SIG-M5 (cell line): ENCODE measurements at regions not wholly inside any gene's neighbourhood (a gene's known extent, or its start where the extent isn't known, plus 50 kb on each side); places are given as distances from the start of the nearest gene placed in this dataset.
"Not testable (repeated sequence)": the region's sequence is repeated elsewhere in the genome, so short reads cannot be mapped to it uniquely, and the experiment has no call there.

Source experiments
- DNase-seq: peaks from one replicate; lab custom pipeline; 2025; lab: John Stamatoyannopoulos, UW

DNA sequence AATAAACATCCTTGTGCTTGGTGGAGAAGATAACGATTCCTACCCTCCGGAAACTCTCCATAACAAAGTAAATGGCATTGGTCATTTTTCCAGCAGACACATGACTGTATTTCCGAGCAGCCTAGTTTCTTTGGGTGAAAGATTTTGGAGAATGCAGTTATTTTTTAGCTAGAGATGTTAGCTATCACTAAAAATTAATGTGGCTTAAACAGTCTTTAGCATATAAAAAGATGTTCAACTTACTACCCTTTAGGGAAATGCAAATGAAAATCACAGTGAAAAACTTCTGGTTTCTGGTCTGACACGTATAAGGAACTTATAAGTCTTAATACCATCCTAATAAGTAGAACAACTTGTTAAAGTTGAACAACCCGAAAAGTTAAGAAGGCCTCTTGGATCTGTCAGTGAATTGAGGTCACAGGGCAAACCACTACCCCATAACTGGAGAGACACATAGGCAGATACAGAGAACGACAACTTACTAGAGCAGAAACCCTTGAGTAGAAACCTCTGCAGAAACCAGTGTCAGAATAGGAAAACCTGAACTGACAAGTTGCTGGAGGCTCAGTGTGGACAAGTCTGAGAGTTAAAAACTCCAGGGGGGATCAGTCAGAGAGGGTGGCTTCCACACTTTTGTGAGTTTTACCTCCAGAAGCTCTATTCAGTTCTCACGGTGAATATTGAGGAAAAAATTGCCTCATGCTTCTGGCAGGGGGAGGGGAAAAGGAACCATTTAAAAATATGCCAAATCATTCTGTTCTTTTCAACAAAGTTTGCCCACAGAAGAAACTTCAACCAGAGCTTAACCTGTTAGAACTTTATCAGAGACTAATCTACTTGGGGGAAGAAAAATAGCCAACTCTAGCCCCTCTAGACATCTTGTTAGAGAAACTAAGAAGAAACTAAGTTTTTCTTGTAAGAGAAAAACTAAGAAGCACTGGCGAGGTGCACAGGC, 325.2 kb upstream of the RPS23 start:
- DNase-seq, result no peak

DNA sequence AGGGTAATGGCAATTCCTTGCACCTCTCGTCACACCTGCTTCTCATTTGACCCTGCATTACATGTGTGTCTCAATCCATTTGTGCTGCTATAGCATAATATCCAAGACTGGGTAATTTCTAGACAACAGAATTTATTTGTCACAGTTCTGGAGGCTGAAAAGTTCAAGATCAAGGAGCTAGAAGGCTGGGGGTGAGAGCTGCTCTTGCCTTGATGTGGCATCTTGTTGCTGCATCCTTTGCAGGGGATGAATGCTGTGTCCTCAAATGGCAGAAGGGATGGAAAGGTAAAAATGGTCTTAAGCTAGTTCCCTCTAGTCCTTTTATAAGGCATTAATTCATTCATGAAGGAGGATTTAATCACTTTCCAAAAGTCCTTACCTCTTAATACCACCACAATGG, 323.7 kb upstream of the RPS23 start:
- no peak for DNase-seq

DNA sequence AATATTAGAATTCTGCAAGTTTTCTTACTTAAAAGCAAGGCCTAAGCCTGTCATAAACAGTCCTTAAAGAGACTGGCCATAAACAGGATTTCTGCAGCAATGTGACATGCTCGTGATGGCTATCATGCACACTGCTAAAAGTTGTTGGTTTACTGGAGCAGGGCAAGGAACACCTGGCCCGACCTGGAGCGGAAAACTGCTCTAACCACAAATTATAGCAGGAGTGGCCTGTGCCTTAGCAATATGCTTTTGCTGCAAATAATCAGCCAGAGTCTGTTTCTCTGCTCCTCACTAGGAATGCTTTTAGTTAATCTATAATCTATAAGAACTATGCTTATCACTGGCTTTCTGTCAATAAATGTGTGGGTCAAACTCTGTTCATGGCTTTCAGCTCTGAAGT, 322.9 kb upstream of the RPS23 start:
- DNase-seq, result no peak

DNA sequence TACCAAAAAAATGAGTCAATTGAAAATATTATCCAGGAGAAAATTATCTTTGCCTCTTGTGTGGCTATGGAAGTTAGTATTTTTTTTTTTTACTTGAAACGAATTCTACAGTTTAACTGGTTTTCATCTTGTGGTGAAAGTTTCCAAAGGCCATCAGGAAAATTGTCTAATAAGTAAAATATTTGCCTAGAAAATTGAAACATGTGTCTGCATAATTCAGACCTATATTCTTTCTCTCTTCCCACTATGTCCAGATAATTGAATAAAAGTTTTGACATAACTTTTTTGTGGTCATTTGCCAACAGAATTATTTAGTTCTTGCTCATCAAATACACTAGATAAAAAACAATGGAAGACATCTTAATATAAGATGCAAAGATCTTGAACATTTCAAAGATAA, 321.5 kb upstream of the RPS23 start:
- no peak for DNase-seq

DNA sequence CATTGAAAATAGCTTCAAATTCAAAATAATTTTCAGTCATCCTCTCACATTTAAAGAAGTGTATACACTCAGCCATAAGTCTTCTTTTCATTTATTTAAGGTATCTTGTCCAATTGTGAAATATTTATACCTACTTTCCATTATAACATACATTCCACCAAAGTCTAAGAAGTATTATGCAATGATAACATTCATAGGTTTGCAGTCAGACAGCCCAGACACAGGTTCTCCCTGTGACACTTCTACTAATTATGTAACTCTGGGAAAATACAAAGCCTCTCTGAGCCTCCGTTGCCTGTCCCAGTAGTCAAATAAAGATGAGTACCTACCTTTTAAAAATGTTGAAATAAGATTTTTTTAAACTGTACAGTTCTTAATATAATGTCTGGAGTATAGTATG, 320.9 kb upstream of the RPS23 start:
- DNase-seq, result no peak

DNA sequence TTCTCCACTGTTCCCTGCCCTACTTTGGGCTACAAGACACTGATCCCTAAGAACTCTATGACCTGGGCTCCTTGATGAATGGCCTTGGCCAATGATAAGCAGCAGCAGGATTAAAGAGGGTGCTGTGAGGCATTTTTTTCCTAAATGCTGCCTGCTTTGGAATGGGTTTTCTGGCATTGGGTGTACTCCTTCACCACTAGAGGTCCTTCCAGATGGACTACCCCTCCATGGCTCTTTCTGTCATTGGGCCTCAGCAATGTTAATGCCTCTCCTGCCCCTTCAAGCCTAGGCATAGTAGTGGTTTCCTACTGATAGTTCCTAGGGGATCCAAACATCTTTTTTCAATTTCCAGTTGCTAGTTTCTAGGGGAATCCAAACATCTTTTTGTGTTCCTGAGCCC, 319.3 kb upstream of the RPS23 start:
- no peak for DNase-seq

DNA sequence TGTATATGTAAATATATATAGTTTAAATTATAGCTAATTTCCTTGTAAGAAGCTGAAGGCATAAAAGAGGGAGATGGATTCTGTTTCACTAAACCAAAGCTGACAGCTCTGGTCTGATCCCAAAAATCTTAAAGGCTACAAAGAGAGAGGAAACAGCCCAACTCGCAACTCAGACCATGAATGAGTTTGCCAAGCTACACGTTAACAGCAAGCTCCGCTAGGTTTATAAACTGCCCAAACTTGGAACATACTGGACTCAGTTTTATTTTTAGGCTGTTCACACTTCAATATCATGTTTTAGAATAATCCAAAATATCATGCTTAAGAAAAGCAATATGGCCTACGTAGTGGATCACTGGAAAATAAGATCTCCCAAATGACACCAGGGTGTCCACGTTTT, 318.3 kb upstream of the RPS23 start:
- DNase-seq, result no peak

DNA sequence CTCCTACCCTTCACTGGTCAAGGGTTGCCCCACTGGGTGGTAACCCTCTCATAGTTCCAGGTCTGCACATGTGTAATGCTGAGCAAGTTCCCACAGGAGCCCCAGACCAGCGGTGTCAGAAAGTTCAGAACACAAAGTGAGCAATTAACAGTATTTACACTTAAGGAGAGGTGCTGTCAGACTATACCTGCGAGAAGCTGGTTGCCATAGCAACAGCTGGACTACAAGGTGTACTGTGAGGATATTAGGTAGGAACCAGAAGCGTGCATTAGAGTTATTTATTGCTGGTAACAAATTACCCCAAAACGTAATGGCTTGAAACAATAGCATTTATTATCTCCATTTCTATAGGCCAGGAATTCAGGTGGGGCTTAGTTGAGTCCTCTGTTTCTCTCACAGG, 317.0 kb upstream of the RPS23 start:
- no peak for DNase-seq

DNA sequence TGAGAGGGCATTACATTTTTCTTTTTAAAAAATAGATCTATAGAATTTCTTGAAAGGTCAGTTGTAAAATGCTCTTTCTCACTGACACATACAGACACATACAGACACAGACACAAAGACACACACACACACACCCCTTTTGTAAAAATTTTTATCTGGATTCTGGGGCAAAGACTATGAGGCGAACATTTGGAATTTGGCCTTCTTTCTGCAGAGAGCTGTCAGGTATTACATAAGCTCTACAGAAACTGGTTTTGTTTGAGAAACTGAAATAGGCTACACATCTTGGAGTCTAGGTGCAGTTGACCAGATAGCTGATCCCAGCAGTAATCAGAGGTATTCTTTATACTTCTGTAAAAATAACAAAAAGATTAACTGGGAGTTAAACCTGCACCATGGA, 315.9 kb upstream of the RPS23 start:
- no peak for DNase-seq

DNA sequence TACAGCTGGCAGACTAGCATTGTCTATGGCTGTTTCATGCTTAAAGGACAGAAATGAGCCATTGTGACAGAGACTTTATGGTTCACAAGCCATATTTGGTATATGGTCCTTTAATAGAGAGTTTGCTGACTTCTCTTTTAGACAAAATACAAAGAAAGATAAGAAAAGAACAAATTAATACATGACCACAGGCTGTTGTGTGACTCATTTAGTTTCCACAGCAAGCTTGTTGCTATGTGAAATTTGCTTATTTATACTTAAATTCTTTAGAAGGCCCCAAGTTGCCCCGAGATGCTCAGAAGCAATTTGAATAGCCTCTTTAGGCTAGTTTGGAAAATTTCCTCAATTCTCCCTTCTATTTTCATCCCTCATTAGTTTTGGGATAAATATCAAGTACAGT, 315.3 kb upstream of the RPS23 start:
- DNase-seq, result no peak

DNA sequence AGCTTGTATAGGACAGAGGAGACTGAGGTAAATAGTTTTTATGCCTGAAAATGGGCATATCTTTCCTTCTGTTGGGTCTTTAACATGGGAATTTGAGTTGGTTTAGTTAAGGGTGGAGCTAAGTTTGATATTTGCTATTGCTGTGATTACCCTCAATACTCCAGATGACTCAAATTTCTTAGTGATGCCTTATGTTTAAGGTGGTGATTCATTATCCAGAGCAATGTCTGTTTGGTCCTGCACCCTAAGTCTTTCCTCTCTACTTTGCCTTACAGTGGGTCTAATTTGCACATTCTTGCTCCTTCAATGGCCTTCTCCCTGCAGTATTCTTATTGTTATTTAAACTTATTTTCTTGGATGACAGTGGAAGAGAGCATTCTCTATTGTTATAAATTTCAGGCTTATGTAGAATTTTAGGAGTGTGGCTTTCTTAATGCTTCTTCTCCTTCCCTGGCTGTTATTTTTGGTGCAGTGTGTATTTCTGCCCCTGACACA, 312.9 kb upstream of the RPS23 start:
- DNase-seq, result no peak

DNA sequence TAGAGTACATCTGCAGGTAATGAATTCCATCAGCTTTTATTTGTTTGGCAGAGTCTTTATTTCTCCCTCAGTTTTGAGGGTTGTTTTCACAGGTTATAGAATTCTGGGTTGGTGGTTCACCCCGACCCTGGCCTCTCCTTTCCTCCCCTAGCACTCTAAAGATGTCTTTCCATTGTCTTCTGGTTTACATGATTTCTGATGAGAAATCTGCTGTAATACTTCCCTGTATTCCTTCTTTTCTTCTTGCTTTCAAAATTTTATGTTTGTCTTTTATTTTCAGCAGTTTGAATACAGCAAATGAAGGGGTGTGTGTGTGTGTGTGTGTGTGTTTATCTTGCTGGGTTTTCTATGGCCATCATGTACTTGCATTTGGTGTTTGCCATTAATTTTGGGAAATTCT, 312.0 kb upstream of the RPS23 start:
- no peak for DNase-seq

DNA sequence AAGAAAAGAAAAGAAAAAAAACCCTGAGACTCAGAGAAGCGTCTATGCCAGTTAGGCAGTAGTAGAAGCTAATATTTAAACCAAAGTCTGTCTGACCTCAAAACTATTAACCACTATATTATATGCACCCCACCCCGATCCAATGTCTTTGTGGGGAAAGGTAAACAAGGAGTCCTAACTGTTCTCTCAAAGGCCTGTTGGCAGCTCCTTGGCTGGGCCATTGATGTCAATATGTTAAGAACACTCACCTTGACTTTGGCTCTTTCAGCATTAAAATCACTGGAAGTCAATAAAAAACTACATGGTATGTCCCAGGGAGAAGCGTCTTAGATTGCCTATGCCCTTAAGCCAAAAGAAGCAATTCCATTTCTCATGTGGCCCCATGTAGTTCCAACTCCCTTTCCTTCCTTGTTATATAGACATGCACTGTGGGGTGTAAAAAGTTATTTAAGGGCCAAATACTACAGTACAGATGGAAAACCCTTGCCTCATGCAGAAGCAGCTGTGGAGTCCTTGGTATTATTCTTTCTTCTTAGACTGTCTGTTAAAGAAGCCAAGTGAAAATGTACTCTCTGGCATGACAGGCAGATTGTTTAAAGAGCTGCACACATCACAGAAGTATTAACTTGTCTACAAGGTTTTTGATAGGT, 308.6 kb upstream of the RPS23 start:
- no peak for DNase-seq

DNA sequence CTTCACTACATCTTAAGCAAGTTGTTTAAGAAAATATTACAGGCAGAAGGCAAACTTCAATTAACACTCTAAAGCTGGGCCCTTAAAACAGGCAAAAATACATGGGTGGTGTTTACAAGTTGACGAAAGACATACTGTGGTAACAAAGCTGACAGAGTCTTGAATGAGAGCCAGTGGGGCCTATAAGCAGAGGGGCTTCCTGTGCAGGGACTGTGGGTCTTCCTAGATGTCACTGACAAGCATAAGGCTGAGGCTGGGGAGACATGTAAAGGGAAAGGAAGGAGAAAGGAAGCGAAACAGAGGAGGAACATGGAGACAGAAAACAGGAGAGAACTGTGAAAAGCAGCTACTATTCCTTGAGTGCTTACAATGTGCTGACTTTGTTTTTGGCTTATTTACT, 308.0 kb upstream of the RPS23 start:
- no peak for DNase-seq

DNA sequence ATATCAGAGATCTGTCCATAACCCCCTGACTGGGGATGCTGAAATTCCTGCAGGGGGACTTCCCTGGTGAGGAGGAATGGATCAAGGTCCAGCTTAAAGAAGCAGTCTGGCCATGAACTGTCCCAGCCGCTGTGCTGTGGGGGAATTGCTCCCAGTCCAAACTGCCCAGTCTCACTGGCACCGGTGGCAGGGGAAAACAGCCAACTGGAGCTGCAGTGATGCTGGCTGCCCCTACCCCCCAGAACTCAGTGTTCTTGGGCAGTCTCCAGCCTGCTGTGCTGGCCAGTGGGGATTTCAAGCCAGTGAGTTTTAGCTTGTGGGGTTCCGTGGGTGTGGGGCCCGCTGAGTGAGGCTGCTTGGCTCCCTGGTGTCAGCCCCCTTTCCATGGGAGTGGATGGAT, 306.5 kb upstream of the RPS23 start:
- no peak for DNase-seq

DNA sequence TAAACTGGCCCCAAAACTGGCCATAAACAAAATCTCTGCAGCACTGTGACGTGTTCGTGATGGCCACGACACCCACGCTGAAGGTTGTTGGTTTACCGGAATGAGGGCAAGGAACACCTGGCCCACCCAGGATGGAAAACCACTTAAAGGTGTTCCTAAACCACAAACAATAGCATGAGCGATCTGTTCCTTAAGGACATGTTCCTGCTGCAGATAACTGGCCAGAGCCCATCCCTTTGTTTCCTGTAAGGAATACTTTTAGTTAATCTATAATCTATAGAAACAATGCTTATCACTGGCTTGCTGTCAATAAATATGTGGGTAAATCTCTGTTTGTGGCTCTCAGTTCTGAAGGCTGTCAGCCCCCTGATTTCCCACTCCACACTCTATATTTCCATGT, 305.2 kb upstream of the RPS23 start:
- not testable (repeated sequence) for DNase-seq

DNA sequence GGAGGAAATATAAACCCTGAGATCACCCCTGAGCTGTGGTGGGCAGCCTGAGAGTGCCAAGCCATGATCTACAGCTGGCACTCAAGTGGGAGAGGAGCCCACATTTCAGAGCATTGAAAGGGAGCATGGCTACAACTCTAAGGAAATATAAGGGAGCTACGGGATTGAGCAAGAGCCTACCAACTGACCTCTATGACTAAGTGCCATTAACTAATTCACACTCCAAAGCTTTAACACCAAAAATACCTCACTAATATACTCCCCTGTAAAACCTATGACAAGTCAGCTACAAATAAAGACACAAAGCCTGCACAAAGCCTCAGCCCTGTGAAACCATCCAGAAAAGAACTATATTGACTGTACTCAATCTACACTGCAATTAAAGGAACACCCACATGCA, 286.8 kb upstream of the RPS23 start:
- DNase-seq, result no peak

DNA sequence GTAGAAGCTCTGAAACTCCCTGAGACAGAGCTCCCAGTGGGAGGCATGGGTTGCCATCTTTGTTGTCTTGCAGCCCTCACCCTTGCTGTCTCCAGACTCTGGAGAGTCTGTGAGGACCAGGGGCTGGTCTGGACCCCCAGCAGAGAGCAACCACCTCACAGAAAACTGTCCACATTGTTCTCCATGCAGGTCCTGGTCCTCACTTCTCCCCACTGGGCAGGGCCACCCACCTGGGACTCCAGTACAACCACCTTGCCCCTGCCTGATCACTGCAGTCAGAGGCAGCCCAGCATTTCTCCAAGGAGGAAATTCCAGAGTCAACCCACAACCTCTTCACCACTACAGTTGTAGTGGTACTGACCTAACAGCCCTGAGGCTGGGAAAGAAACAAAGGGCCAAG, 285.6 kb upstream of the RPS23 start:
- no peak for DNase-seq

DNA sequence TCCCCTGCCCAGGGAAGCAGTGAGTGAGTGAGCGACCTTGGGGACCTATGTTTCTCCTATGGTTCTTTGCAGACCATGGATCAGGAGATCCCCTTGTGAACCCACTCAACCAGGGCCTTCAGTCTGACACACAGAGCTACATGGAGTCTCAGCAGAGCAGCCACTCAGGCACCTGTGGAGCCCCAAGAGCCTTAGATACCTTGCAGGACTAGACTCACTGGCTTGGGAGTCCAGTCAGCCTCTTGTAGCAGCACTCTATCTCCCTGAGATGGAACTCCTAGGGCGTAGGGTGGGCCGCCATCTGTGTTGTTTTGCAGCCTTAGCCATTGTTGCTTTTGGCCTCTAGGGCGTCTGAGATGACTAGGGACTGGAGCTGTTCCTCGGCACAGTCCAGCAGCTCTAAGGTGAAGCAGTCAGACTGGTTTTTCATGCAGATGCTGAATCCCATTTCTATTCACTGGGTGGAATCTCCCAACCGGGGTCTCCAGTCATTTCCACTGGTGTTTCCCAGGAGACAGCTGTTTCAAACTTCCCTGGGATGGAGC, 284.6 kb upstream of the RPS23 start:
- DNase-seq, result no peak

DNA sequence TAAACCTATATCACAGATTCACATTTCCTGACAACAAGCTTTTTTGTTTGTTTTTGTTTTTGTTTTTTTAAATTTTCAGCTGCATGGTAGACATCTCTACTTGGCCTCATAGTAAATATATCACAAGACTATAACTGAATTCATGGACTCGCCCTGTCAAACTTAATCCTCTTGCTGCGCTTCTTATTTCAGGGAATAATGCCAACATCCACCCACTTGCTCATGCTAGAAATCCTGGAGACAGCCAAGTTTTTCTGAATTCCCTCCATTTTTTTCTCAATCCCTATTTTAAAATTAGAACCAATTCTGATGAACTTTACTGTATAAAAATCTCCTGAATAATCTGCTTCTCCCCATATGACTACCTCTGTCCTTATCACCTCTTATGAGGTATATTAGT, 283.6 kb upstream of the RPS23 start:
- no peak for DNase-seq

DNA sequence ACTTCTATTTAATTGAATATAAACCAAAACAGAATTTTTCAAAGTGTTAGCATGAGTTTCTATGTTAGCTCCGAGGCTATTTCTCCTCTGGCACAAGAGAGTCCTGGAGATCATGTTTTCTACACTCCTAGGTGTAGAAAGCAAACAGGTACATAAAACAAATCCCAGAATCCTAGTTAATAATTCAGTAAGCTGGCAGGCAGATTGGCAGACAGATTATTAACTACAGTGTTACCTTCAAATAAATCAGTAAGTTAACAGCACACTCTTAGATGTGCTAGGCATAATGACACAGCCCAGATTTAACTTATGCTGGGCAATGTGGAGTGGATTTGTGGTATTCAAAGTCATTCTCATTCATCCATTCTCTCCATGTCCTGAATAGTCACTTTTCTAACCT, 282.8 kb upstream of the RPS23 start:
- no peak for DNase-seq

DNA sequence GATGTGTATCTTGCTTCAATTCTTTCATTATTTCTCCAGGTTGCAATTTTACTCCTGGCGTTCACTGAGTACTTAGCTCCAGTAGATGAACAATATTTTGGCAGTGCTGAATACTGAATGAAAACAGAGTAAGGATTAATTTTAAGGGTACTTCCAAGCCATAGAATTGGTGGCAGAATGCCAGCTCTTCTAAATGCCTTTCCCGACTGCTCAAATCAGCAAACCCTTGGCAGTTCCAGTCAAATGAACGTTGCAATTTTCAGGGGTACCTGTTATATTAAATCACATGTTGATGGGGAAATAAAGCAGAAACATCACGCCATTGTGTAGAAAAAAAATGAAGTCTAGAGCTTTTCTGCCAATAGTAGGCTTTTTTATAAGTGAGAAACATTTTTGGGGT, 282.4 kb upstream of the RPS23 start:
- DNase-seq, result no peak

DNA sequence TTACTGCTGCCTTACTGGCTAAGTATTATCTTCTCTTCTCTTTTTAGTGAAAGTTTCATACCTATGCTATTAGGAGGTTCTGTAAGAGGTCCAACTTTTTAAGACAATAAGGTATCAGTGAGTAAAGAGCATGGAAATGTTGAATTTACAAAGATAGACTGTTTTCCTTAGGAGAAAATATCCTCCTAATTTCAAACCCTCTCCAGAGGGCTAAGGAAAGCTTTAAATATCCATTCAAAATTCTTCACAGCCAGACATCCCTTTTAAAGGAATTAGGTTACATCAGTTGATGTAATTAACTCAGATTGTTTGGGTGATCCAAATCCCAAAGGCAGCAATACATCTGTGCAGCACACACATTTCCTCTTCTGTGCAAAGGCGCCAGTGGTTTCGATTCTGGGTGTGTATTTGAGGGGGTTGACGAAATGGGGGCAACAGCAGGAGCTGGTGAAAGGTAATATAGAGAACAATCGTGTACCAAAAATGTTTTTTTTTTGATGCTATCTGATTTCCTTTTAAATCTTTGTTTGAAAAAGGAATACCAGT, 273.8 kb upstream of the RPS23 start:
- DNase-seq, result no peak
